T-cell (primary cell): ENCODE measurements at regions not wholly inside any gene's neighbourhood (a gene's known extent, or its start where the extent isn't known, plus 50 kb on each side); places are given as distances from the start of the nearest gene placed in this dataset.
A peak's percentile ranks its signal among the peaks of the same experiment; 100 is the strongest.
"Not testable (repeated sequence)": the region's sequence is repeated elsewhere in the genome, so short reads cannot be mapped to it uniquely, and the experiment has no call there.

Source experiments
- ATAC-seq, 4 experiments: fragments of 200-7000 bp in 3 of 4; fragments of 150-1000 bp in 1 of 4; cut with Tn5 transposase; replicated peaks in 1 of 4; 1 replicate in 3 of 4; 2 replicates in 1 of 4; pipeline ENCODE4 v1.10.0; 2021; ENCODE audit warnings: moderate library complexity in 3 of 4, mild to moderate bottlenecking in 2 of 4, moderate number of reproducible peaks in 1 of 4
- CTCF ChIA-PET, 2 donors: fragments of 300-600 bp; sonication (Branson Sonifier 250); formaldehyde crosslinking; loops; one replicate each; lab custom pipeline; 2022; ENCODE audit warnings: antibody characterized with exemption in 2 of 2; lab: Charles Lee
- POLR2A ChIA-PET, 2 donors: fragments of 300-600 bp; sonication (Branson Sonifier 250); formaldehyde crosslinking; loops; one replicate each; lab custom pipeline; 2022; ENCODE audit warnings: antibody characterized with exemption in 2 of 2; lab: Charles Lee
- DNase-seq, 35 experiments: peaks; one replicate each; pipeline versions ENCODE4 v3.0.0 to v3.0.0-alpha.2; 2013 to 2023
- H3K27ac ChIP-seq: one replicate; pipeline ENCODE4 v1.5.1; 2013; ENCODE audit warnings: low read length
- H3K27me3 ChIP-seq, 2 experiments: replicated peaks in 1 of 2; 1 replicate in 1 of 2; 2 replicates in 1 of 2; pipeline versions ENCODE4 v1.6.1 to v1.7.0; 2013; ENCODE audit warnings: low read length in 1 of 2, mixed read lengths in 1 of 2; ENCODE audit not compliant: control insufficient read depth in 2 of 2, insufficient read depth in 2 of 2; ENCODE audit errors: extremely low read depth in 1 of 2
- H3K36me3 ChIP-seq, 2 donors: 1 replicate in 1 of 2; 2 replicates in 1 of 2; pipeline versions ENCODE4 v1.6.1 to v1.7.0; 2013; ENCODE audit warnings: low read length in 1 of 2; ENCODE audit not compliant: control insufficient read depth in 2 of 2, insufficient read depth in 1 of 2; ENCODE audit errors: extremely low read depth in 1 of 2
- H3K4me1 ChIP-seq, 2 experiments: 1 replicate in 1 of 2; 2 replicates in 1 of 2; pipeline versions ENCODE4 v1.6.1 to v1.7.0; 2013; ENCODE audit warnings: low read length in 2 of 2, mixed read lengths in 1 of 2; ENCODE audit not compliant: insufficient read depth in 2 of 2, control insufficient read depth in 1 of 2; ENCODE audit errors: extremely low read depth in 1 of 2
- H3K4me3 ChIP-seq, 2 donors: 1 replicate in 1 of 2; 2 replicates in 1 of 2; pipeline versions ENCODE4 v1.5.1 to v1.7.0; 2013; ENCODE audit warnings: mild to moderate bottlenecking in 2 of 2, low read length in 1 of 2, moderate library complexity in 1 of 2; ENCODE audit not compliant: control insufficient read depth in 1 of 2; ENCODE audit errors: extremely low read depth in 1 of 2
- H3K9me3 ChIP-seq: 2 replicates; pipeline ENCODE4 v1.7.0; 2013
- H3K27ac Mint-ChIP-seq, 2 donors: one replicate each; pipeline ENCODE4 v1.8.0; 2020 to 2021; ENCODE audit warnings: mild to moderate bottlenecking in 2 of 2, mixed read lengths in 2 of 2
- H3K27me3 Mint-ChIP-seq, 2 donors: one replicate each; pipeline ENCODE4 v1.8.0; 2021 to 2022; ENCODE audit warnings: mixed read lengths in 2 of 2
- H3K36me3 Mint-ChIP-seq: one replicate; pipeline ENCODE4 v1.8.0; 2021; ENCODE audit warnings: mixed read lengths
- H3K4me1 Mint-ChIP-seq, 3 donors: one replicate each; pipeline ENCODE4 v1.8.0; 2020 to 2022; ENCODE audit warnings: mixed read lengths in 3 of 3, mild to moderate bottlenecking in 1 of 3
- H3K4me3 Mint-ChIP-seq, 3 donors: one replicate each; pipeline ENCODE4 v1.8.0; 2020 to 2022; ENCODE audit warnings: mild to moderate bottlenecking in 3 of 3, mixed read lengths in 3 of 3, moderate library complexity in 3 of 3
- H3K9me3 Mint-ChIP-seq, 3 donors: one replicate each; pipeline ENCODE4 v1.8.0; 2020 to 2022; ENCODE audit warnings: mixed read lengths in 3 of 3
- WGBS: methylation state at CpG from one replicate; pipeline ENCODE4 v1.1.5; 2013; ENCODE audit warnings: missing lambda C conversion rate; ENCODE audit not compliant: insufficient coverage; 5-methylcytosine and 5-hydroxymethylcytosine counted together

DNA sequence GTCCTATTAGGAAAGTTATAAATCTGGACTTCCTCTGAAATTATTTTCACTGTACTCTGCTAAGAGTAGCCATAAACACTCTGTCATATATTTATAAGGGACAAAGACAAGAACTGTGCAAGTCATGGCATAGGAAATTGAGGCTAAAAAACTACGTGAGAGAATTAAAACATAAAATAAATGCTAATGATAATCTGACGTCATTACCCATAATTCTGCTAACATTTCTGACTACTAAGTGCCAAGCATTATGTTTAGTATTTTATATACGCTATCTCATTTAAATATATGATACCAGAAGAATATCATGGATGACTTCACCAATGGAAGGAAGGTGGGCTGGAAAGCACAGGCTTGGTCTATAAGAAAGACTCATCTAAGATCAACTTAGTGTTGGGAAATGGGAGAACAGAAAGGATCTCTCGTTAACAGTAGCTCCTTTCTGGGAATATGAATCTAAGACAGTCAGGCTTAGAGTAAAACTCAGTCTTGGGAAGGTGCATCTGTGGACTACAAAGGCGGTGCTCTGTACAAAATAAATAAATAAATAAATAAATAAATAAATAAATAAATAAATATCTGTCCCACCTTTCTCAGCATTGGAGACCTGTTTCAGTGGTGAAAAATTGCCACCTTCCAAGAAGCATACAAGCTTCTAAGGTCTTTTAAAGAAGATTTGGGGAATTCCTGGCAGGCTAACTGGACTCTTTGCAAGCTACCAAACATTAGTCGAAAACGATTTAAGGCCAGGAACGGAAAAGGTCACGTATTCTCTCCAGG lies 267.4 kb downstream of the CGGBP1 start:
- H3K4me3 ChIP-seq: no peak overlapping the region
- peaks cover 49 to 57% of the 10 kb centered on the region in 2 donors for H3K27me3 Mint-ChIP-seq
- H3K36me3 Mint-ChIP-seq: no peaks in the 10 kb centered on the region
- peaks cover 21 to 25% (median 23%) of the 10 kb centered on the region in 3 donors for H3K4me1 Mint-ChIP-seq
- no peak overlapping the region for H3K27ac Mint-ChIP-seq
- H3K9me3 Mint-ChIP-seq: no peaks in the 10 kb centered on the region
- ChIA-PET CTCF (no interaction called here), POLR2A (no interaction called here)
- H3K27me3 ChIP-seq: peaks cover 2 to 17% of the 10 kb centered on the region in 2 experiments
- H3K36me3 ChIP-seq: no peaks in the 10 kb centered on the region
- ATAC-seq (no peak), DNase-seq (no peak)
- H3K4me3 Mint-ChIP-seq: peak overlapping the region in 1 of 3 donors; percentile 82
- peaks cover 2 to 8% of the 10 kb centered on the region in 2 experiments for H3K4me1 ChIP-seq
- no peaks in the 10 kb centered on the region for H3K9me3 ChIP-seq
- no peak overlapping the region for H3K27ac ChIP-seq
- WGBS: 46% methylated on average over 4 of the region's 9 CpGs

DNA sequence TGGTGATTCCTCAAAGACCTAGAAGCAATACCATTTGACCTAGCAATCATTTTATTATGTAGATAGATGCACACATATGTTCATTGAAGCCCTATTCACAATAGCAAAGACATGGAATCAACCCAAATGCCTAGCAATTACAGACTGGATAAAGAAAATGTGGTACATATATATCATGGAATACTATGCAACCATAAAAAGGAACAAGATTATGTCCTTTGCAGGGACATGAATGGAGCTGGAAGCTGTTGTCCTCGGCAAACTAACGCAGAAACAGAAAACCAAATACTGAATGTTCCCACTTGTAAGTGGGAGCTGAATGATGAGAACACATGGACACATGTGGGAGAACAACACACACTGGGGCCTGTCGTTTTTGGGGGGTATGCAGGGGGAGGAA lies 269.8 kb downstream of the CGGBP1 start:
- CTCF ChIA-PET, H3K9me3 ChIP-seq: not testable (repeated sequence)
- peaks cover 17% of the 10 kb centered on the region in 3 donors for H3K4me1 Mint-ChIP-seq

DNA sequence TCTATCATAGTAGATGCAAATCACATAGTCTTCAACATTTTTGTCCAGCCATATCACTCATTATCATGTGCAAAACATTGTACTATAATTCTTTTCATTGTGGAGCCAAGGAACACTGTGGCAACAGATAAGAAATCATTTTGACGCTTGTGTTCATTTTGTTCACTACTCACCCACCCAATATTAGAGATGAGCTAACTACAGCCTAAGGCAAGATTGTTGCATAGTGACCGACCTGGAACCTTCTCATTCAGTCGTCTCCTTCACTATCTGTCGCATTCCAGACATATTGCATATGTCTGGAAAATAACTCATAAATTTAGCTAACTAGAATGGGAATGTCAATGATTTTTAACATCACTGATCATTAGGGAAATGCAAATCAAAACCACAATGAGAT lies 270.3 kb downstream of the CGGBP1 start:
- ATAC-seq: no peak
- H3K4me1 Mint-ChIP-seq: peaks cover 15 to 16% (median 16%) of the 10 kb centered on the region in 3 donors
- WGBS: no CpG with 5 or more reads among the region's 4 CpGs
- POLR2A ChIA-PET: no interaction called here
- H3K27ac Mint-ChIP-seq: no peak overlapping the region
- H3K9me3 ChIP-seq: no peaks in the 10 kb centered on the region
- no peaks in the 10 kb centered on the region for H3K36me3 ChIP-seq
- H3K4me1 ChIP-seq: peaks cover 2 to 8% of the 10 kb centered on the region in 2 experiments
- H3K27me3 Mint-ChIP-seq: peaks cover 31 to 44% of the 10 kb centered on the region in 2 donors
- no peak for DNase-seq
- peaks cover 2 to 12% of the 10 kb centered on the region in 2 experiments for H3K27me3 ChIP-seq
- no peak overlapping the region for H3K4me3 Mint-ChIP-seq
- CTCF ChIA-PET: no interaction called here
- no peaks in the 10 kb centered on the region for H3K9me3 Mint-ChIP-seq
- no peaks in the 10 kb centered on the region for H3K36me3 Mint-ChIP-seq
- H3K27ac ChIP-seq: no peak overlapping the region
- no peak overlapping the region for H3K4me3 ChIP-seq

More for the DNA sequence above, 269.8 kb downstream of the CGGBP1 start:
- H3K36me3 Mint-ChIP-seq, H3K4me3 ChIP-seq, H3K27ac Mint-ChIP-seq, H3K36me3 ChIP-seq, DNase-seq, H3K27ac ChIP-seq, H3K4me3 Mint-ChIP-seq, POLR2A ChIA-PET, H3K9me3 Mint-ChIP-seq, ATAC-seq, H3K4me1 ChIP-seq: not testable (repeated sequence)
- WGBS: 92% methylated on average over 2 of the region's 3 CpGs
- H3K27me3 ChIP-seq: peaks cover 2 to 13% of the 10 kb centered on the region in 2 experiments
- H3K27me3 Mint-ChIP-seq: peaks cover 34 to 46% of the 10 kb centered on the region in 2 donors

DNA sequence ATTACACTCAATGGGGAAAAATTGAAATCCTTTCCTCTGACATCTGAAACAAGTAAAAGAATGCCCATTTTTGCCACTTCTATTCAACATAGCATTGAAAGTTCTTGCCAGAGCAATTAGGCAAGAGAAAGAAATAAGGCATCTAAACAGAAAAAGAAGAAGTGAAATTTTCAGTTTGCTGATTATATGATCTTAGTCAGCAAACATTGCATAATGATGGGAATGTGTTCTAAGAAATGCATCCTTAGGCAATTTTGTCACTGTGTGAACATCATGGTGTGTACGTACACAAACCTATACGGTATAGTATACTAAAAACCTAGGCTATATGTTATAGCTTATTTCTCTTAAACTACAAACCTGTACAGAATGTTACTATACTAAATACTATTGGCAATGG lies 278.0 kb downstream of the CGGBP1 start:
- ChIA-PET CTCF (no interaction called here), POLR2A (no interaction called here)
- H3K9me3 Mint-ChIP-seq: peaks cover 0 to 9% (median 5%) of the 10 kb centered on the region in 3 donors
- no CpG with 5 or more reads among the region's 2 CpGs for WGBS
- no peak overlapping the region for H3K27ac Mint-ChIP-seq
- ATAC-seq (no peak), DNase-seq (no peak)
- no peaks in the 10 kb centered on the region for H3K4me1 Mint-ChIP-seq
- no peaks in the 10 kb centered on the region for H3K4me1 ChIP-seq
- H3K9me3 ChIP-seq: no peaks in the 10 kb centered on the region
- no peaks in the 10 kb centered on the region for H3K36me3 ChIP-seq
- H3K4me3 ChIP-seq: no peak overlapping the region
- H3K36me3 Mint-ChIP-seq: no peaks in the 10 kb centered on the region
- H3K4me3 Mint-ChIP-seq: no peak overlapping the region
- H3K27ac ChIP-seq: no peak overlapping the region
- peaks cover 14 to 20% of the 10 kb centered on the region in 2 donors for H3K27me3 Mint-ChIP-seq
- no peaks in the 10 kb centered on the region for H3K27me3 ChIP-seq

- H3K36me3 Mint-ChIP-seq: no peaks in the 10 kb centered on the region
- no peak for DNase-seq
- peaks cover 18 to 31% of the 10 kb centered on the region in 2 donors for H3K27me3 Mint-ChIP-seq
- H3K27ac Mint-ChIP-seq: no peak overlapping the region
- ATAC-seq: no peak
- H3K9me3 ChIP-seq: no peaks in the 10 kb centered on the region
- H3K4me3 ChIP-seq: no peak overlapping the region
- no peaks in the 10 kb centered on the region for H3K27me3 ChIP-seq
- no peaks in the 10 kb centered on the region for H3K4me1 ChIP-seq
- no peak overlapping the region for H3K27ac ChIP-seq
- no peaks in the 10 kb centered on the region for H3K4me1 Mint-ChIP-seq
- H3K4me3 Mint-ChIP-seq: no peak overlapping the region
- no CpG with 5 or more reads among the region's 1 CpG for WGBS
- ChIA-PET POLR2A (interaction anchor here in 1 of 2 donors (0.7 kb wide), 1 partner anchor 153 kb away, joined by 6 read pairs; no protein-coding TSS in a partner anchor), CTCF (no interaction called here)
- H3K36me3 ChIP-seq: no peaks in the 10 kb centered on the region
- peaks cover 0 to 9% (median 5%) of the 10 kb centered on the region in 3 donors for H3K9me3 Mint-ChIP-seq
Observed at GRCh38 chr3:87778876-87779275, 279.9 kb downstream of the CGGBP1 start.

DNA sequence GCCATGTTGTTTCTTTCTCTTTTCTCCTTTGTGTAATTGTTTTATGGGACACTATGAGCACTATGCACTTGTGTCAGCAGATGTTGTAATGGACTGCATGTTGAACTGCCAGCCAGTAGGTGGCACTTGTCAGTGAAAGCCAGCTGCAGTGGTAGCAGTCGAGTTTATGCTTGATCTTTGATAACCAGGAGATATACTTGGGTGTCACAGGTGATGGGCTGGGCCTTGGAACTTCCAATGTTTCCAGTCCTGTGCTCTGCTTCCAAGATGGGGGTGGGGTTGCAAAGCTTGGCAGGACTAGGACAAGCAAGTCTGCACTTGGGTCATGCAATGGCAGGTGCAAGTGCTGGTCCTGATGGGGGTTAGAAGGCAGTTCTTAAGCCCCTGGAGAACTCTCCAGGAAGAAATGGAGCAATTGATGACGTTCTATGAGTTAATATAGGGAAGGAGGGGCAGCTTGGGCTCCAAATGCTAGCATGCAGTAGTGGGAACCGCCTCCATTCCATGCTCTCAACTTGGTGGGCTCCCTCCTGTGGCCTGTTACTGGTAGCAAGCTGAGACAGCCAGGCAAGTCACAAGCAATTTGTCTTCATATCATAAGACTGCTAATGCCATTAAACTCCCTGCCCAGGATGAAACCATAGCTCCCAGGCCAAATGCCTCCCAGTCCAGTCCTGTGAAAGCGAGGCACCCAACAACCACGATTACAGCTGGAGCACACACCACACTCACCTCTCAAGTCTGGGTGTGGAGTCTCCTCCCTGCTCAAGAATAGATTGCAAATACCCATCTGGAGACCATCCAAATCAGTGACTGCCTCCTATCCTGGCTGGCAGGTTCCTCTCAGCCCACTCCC lies 287.2 kb downstream of the CGGBP1 start:
- Mint-ChIP-seq H3K4me3 (no peak overlapping the region), H3K36me3 (no peaks in the 10 kb centered on the region), H3K4me1 (no peaks in the 10 kb centered on the region), H3K9me3 (peaks cover 0 to 4% (median 0%) of the 10 kb centered on the region in 3 donors), H3K27ac (no peak overlapping the region), H3K27me3 (peaks cover 8 to 14% of the 10 kb centered on the region in 2 donors)
- 31% methylated on average over 5 of the region's 5 CpGs for WGBS
- CTCF ChIA-PET: interaction anchor here (0.6 to 1.8 kb wide), 11 partner anchors 8 to 410 kb away, joined by 3 to 13 read pairs (median 4); no protein-coding TSS in a partner anchor
- DNase-seq: peak in 26 of 35 experiments; percentile 4 to 61 (median 18)
- no peaks in the 10 kb centered on the region for H3K9me3 ChIP-seq
- no peaks in the 10 kb centered on the region for H3K27me3 ChIP-seq
- POLR2A ChIA-PET: no interaction called here
- no peaks in the 10 kb centered on the region for H3K4me1 ChIP-seq
- peak; percentile 48 to 73 (median 58) for ATAC-seq
- H3K27ac ChIP-seq: no peak overlapping the region
- no peaks in the 10 kb centered on the region for H3K36me3 ChIP-seq
- H3K4me3 ChIP-seq: no peak overlapping the region
